Spleen (tissue), 7 donors: ENCODE measurements at regions not wholly inside any gene's neighbourhood (a gene's known extent, or its start where the extent isn't known, plus 50 kb on each side); places are given as distances from the start of the nearest gene placed in this dataset.

Source experiments
- CTCF ChIP-seq, 11 experiments: fragments of 200-600 bp in 7 of 11; fragments of 450-650 bp in 4 of 11; sonication (generic) in 4 of 11; IDR thresholded peaks in 8 of 11; conservative IDR thresholded peaks in 3 of 11; 1 replicate in 7 of 11; 2 replicates in 4 of 11; pipeline versions ENCODE4 v1.4.0 to v1.8.0; 2016 to 2021; ENCODE audit warnings: antibody characterized with exemption in 11 of 11, inconsistent platforms in 4 of 11, mild to moderate bottlenecking in 1 of 11
- POLR2A ChIP-seq, 3 donors: fragments of 450-650 bp; IDR thresholded peaks; one replicate each; pipeline ENCODE4 v1.5.1; 2017; ENCODE audit warnings: antibody characterized with exemption in 3 of 3, mild to moderate bottlenecking in 1 of 3
- POLR2AphosphoS5 ChIP-seq, 3 donors: sonication (generic); formaldehyde crosslinking; IDR thresholded peaks; one replicate each; pipeline ENCODE4 v1.5.1; 2017; ENCODE audit warnings: antibody characterized with exemption in 3 of 3
- donor health status: DM: no; HTN: no; CAD: no; lungs with moderate emphysema.
- donor health status: DM: no; HTN: no; CAD: no.
- donor health status: DM: no; HTN: no; CAD: no.

DNA sequence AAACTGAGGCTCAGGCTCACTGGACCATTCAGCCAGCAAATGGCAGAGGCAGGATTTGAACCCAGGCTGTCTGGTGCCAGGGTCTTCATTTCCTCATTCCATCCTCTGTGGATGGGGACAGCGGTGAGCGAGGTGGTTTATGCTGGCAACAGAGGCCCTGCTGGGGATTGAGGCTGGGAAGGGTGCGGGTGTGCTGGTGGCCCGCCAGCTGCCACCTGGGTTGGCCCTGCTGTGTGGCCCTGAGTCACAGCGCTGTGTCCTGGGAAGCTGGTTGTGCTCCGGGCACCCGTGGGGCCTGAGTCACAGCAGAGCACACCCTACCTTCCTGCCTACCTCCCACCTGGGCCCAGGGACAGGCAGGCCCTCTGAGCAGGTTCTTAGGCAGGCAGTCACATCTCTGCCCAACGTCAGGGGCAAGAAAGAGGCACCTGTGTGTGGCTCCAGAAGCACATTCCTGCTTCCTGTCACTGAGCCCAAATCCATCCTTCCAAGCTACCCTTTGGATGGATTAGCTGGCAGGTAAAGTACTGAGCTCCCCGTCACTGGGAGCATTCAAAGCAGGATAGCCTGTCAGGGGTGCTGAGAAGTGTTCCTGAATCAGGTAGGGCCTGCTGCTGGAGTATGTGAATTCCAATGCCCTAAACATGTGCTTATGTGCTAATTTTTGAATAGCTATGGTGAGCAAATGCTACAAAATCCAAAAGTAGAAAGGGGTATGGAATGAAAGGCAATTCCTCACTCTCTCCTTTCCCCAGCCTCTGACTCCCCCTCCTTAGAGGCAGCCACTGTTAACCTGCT is 53.9 kb downstream of the CEBPB start:
- TF ChIP-seq CTCF (IDR thresholded peaks at IDR 0.05 in 8 of 11, conservative IDR thresholded peaks at IDR 0.05 in 3 of 11) (no peak), POLR2AphosphoS5 (IDR thresholded peaks at IDR 0.05) (no peak), POLR2A (IDR thresholded peaks at IDR 0.05) (no peak)
